Fibroblast of peridontal ligament (primary cell): ENCODE measurements at regions not wholly inside any gene's neighbourhood (a gene's known extent, or its start where the extent isn't known, plus 50 kb on each side); places are given as distances from the start of the nearest gene placed in this dataset.

ENCODE experiments used
- DNase-seq: peaks from one replicate; pipeline ENCODE4 v3.0.0-alpha.2; 2010; ENCODE audit errors: extremely low read depth

GRCh38 chrX:63884821-63885790 is 100.1 kb upstream of the ARHGEF9 start:
- DNase-seq = no peak

- DNase-seq = no peak
These were observed 84.5 kb upstream of the ARHGEF9 start for GRCh38 chrX:63869506-63869905.

- peak; percentile 38 for DNase-seq
These were observed 70.9 kb upstream of the ARHGEF9 start for GRCh38 chrX:63855896-63856295.

GRCh38 chrX:63835361-63835760 is 50.3 kb upstream of the ARHGEF9 start:
- no peak for DNase-seq
